Urinary bladder (tissue), 3 donors: ENCODE measurements at regions not wholly inside any gene's neighbourhood (a gene's known extent, or its start where the extent isn't known, plus 50 kb on each side); places are given as distances from the start of the nearest gene placed in this dataset.

Experiments used
- DNase-seq: peaks from one replicate; pipeline ENCODE4 v3.0.0-alpha.2; 2015; ENCODE audit errors: extremely low spot score
- H3K27ac ChIP-seq: one replicate; pipeline ENCODE4 v1.5.1; 2013; ENCODE audit warnings: low read depth, mild to moderate bottlenecking, moderate library complexity
- H3K36me3 ChIP-seq: one replicate; pipeline ENCODE4 v1.6.1; 2013; ENCODE audit warnings: mild to moderate bottlenecking, moderate library complexity; ENCODE audit not compliant: insufficient read depth
- H3K4me1 ChIP-seq: one replicate; pipeline ENCODE4 v1.6.1; 2013; ENCODE audit warnings: mild to moderate bottlenecking, moderate library complexity; ENCODE audit not compliant: insufficient read depth
- H3K4me3 ChIP-seq: one replicate; pipeline ENCODE4 v1.5.1; 2013; ENCODE audit warnings: low read depth, low read length
- WGBS: extraction: QIAGEN DNeasy Blood & Tissue Kit; methylation state at CpG from one replicate; pipeline ENCODE4 v1.1.7; 2013; 5-methylcytosine and 5-hydroxymethylcytosine counted together
- donor health status: healthy with polysubstance abuse.
- donor health status: healthy.

DNA sequence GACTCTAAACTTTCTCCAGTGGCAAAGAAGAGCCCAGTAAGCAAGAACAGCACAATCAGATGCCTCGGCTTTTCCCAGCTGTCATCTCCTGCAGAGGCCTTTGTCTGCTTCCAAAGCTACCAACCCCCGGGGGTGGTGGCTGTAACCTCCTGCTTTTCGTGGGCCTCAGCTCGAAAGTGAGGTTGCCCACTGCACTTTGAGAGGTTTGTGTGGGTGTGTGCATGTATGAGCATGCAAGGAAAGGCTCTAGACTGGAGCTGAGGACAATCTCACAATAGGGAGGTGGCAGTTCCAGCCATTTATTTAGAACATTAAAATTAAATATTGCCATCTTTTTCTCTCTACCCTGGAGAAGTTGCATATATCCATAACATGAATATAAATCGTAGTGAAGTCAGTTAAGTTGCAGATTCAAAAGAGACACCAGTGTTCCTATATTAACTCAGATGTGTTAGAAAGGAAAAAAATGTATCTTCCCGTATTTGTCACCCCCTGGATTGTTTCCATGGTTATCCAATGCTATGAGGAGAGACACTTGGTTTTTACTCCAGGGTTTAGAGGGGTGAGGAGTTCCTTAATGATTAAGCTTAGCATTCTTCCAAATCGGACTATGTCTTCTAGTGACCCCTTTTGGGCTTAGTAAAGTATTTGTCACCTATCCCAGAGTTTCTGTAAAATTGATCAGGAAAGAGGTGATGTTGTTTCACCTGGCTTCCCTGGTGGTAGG lies 781.1 kb downstream of the INHBA start:
- H3K4me3 ChIP-seq = no peak overlapping the region
- WGBS = 91% methylated on average over 7 of the region's 7 CpGs
- DNase-seq = no peak
- no peaks in the 10 kb centered on the region for H3K4me1 ChIP-seq
- H3K27ac ChIP-seq = no peak overlapping the region
- H3K36me3 ChIP-seq = no peaks in the 10 kb centered on the region

DNA sequence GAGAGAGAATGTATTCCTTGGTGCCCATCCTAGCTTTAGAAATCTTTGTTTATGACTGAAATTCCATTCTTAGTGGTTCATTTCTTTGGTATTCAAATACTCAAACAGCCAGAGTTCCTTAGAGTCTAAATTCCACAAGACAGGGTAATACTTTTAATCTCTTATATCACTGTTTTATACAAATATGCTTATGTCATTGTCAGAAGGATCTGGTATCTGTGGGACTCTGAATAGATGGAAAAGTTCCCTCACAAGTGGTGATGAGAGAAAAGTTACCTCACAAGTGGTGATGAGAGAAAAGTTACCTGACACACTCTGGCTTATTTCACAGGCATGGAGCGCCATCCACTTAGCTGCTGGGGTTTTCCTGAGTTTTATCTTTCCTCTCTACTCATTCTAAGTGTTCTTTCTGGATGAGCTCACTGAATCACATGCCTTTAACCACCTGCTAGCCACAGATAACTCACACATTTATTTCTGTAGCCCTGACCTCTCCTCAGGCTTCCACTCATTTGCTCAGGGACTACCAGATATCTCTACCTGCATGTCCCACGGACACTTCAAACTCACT lies 784.0 kb downstream of the SUGCT start:
- WGBS = 75% methylated on average over 2 of the region's 2 CpGs
- Histone ChIP-seq H3K27ac (no peak overlapping the region), H3K36me3 (no peaks in the 10 kb centered on the region), H3K4me1 (no peaks in the 10 kb centered on the region), H3K4me3 (no peak overlapping the region)
- no peak for DNase-seq

DNA sequence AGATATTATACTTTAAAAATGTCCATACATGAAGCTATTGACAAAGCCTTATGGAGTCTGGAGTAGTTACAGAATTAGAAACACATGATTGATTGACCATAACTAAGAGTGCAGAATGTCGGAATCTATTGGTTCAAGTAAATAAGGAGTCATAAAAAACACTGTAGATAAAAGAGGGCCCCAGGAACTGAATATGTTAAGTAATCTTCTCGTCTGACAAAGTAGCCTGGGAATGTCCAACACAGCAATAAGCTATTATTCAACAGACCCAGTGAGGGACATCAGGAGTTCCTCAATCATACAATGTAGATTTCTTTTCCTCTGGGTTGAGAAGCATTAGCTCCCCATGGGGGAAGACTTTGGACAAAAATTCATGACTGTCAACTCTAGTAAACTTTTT lies 782.0 kb downstream of the SUGCT start:
- no peak overlapping the region for H3K27ac ChIP-seq
- H3K4me1 ChIP-seq = no peaks in the 10 kb centered on the region
- no peak for DNase-seq
- no peaks in the 10 kb centered on the region for H3K36me3 ChIP-seq
- H3K4me3 ChIP-seq = no peak overlapping the region
- WGBS = 88% methylated on average over 2 of the region's 2 CpGs

DNA sequence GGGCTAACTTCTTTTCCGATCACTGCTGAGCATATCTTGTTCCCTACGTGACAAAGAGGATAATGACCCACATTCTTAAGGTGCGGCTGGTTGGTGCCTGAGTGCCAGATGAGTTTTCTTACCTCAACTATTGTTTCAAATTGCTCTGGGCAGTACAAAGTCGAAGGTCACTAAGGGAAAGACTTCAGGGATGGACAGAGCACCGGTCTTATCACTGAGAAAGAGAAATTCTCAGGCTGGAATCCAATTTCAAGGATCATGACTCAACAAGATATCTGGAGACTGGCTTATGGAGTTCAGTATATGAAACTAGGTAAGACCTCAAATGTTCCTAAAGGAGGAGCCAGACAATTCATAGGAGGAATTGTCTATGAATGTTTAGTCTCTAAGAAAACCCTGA lies 780.3 kb downstream of the SUGCT start:
- H3K4me1 ChIP-seq = no peaks in the 10 kb centered on the region
- H3K4me3 ChIP-seq = no peak overlapping the region
- 89% methylated on average over 5 of the region's 5 CpGs for WGBS
- no peak for DNase-seq
- no peak overlapping the region for H3K27ac ChIP-seq
- no peaks in the 10 kb centered on the region for H3K36me3 ChIP-seq
